NCI-H1436 treated with DMSO at 0.1 percent for 48 hours (cell line): ENCODE measurements at regions not wholly inside any gene's neighbourhood (a gene's known extent, or its start where the extent isn't known, plus 50 kb on each side); places are given as distances from the start of the nearest gene placed in this dataset.

ENCODE experiments used
- DNase-seq: peaks from one replicate; lab custom pipeline; 2025; lab: John Stamatoyannopoulos, UW

- DNase-seq = no peak
Measured at GRCh38 chr5:30734118-30734517, 459.4 kb upstream of the CDH6 start.

DNA sequence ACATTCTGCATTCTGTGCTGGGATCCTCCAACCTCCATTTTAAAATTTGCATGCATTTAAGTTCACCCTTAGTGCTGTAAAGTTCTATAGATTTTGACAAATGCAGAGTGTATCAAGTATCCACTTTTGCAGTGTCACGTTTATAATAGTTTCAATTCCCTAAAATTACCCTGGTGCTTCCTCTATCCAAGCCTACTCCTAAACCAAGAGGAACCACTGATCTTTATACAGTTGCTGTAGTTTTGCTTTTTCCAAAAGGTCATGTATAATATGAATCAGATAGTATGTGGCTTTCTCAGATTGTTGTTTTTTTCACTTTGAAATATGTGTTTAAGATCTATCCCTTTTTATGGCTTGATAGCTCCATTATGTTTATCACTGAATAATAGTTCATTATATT lies 468.4 kb upstream of the CDH6 start:
- DNase-seq = no peak

DNA sequence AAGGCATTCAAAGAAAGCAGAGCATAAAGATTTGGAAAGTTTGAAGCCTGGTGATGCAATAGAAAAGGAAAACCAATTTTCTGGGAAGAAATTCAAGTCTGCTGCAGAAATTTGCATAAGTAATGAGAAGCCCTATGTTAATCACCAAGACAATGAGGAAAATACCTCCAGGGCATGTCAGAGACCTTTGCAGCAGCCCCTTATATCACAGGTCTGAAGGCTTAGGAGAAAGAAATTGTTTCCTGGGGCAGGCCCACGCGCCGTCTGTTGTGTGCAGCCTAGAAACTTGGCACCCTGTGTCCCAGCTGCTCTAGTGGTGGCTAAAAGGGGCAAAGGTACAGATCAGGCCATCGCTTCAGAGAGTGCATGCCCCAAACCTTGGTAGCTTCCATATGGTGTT lies 495.3 kb upstream of the CDH6 start:
- DNase-seq = no peak

DNA sequence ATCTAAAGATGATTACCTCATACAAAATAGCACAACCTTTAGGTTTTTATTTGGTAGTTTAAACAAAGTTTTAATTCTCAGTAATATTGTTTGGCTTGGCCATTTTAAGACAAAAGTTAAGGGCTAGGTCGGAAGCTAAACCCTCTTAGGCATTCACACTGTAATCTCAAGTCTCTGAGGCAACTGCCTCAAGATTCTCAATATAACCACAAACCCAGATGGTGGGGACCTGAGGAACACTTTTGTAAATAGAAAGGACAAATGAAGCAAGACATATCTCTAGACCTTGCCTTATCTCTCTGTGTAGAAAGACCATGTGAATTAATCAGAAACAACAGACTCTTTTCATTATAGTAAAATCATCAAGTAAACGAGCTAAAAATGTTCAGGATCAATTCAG lies 500.2 kb upstream of the CDH6 start:
- no peak for DNase-seq

DNA sequence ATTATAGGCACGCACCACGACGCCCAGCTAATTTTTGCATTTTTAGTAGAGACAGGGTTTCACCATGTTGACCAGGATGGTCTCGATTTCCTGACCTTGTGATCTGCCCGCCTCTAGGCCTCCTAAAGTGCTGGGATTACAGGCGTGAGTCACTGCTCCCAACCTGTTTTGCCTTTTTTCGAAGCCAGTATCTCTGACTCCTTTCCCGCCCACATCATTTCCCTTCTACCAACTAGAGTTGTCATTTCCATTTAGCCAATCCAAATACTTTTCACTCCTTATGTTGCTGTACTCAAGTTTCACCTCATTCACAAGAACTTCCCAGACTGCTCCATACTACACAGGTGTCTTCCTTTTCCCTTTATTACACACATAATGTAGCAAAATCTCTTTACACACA lies 502.6 kb upstream of the CDH6 start:
- no peak for DNase-seq

GRCh38 chr5:30687461-30687860 lies 506.0 kb upstream of the CDH6 start:
- DNase-seq = no peak

DNA sequence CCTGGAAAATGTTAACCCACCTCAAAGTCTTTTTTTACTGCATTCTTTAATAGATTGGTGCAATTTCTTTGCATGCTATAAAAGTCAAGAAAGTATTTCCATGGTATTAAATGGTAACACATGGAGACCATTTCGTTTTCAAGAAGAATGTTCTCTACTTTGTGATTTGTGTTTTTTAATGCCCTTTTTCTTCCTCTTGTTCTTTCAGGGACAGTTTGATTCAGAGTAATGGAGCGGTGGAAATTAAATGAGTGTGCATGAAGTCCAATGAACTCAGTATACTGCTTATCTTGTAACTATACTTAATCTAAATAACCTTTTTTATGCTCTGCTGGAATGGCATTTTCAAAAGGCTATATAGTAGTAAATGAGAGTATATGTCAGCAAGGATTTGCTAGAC lies 507.0 kb upstream of the CDH6 start:
- DNase-seq = no peak

- DNase-seq = no peak
Measured at GRCh38 chr5:30676223-30676840, 517.2 kb upstream of the CDH6 start.

DNA sequence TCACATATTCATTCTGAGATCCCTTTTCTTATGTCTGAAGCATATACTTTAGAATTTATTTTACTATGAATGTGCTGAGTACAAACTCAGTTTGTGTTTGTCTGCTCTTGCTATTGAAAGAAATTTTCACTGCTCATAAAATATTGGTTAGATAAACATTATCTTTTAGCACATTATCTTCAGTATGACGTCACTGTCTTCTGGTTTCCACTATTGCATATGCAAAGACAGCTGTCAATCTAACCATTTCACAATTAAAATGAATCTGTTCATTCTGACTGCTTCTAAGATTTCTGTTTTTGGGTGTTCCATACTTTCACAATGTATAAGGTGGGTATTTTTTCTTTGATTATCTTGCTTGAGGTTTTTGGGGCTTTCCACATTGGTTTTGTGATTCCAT lies 526.2 kb upstream of the CDH6 start:
- no peak for DNase-seq

GRCh38 chr5:30663536-30663935 lies 530.0 kb upstream of the CDH6 start:
- no peak for DNase-seq

- DNase-seq = no peak
Measured at GRCh38 chr5:30662373-30662772, 531.1 kb upstream of the CDH6 start.

DNA sequence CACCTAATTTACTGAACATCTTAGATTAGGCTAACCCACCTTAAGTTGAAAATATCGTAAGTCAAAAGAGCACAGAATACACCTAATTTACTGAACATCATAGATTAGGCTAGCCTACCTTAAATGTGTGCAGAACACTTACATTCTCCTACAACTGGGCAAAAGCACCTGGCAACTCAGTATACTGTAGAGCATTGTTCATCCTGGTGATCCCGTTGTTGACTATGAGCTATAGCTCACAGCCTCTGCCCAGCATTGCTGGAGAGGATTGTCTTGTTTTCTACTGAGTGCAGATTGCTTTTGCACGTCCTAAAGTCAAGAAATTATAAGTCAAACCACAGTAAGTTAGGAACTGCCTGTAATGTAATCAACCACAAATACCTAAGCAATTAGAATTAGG lies 531.8 kb upstream of the CDH6 start:
- DNase-seq = no peak

DNA sequence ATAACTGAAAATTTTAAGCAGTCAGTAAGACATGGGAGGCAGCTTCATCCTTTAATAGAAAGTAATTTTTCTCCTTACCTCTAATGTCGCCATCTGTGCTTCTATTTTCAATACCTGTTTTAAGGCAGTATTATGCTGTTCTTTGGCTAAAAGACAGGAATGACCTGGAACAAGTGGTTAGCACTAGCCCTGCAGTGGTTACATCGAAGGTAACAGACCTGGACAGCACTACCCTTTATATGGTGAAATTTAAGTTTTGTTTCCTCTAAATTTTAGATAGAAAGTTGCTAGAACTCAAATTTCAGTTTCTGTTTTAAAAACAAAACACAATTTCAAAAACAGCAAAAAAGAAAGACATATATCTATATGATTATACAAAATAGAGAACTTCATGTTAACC lies 534.1 kb upstream of the CDH6 start:
- no peak for DNase-seq

DNA sequence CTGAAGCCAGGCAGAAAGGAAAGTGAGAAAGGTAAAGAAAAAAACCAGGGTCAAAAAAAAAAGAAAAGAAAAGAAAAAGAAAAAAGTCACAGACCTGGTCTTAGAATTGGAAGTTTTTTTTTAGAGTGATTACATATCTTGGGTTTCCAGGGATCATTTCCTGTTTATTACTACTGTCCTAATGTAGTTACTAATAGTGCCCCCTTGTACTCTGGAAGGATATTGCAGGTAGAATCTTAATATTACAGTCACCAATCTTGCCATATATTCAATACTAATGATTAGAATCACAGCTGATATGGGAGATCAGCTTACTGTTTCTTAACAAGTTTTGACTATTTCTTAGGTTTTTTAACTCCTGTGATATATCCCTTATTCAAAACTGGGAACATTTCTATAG lies 543.2 kb upstream of the CDH6 start:
- DNase-seq = no peak

- DNase-seq = no peak
Measured at GRCh38 chr5:30638899-30639298, 554.6 kb upstream of the CDH6 start.

- no peak for DNase-seq
Measured at GRCh38 chr5:30627945-30628344, 565.5 kb upstream of the CDH6 start.

- no peak for DNase-seq
Measured at GRCh38 chr5:30626557-30626956, 566.9 kb upstream of the CDH6 start.

- DNase-seq = no peak
Measured at GRCh38 chr5:30620481-30621085, 572.9 kb upstream of the CDH6 start.

GRCh38 chr5:30608501-30608900 lies 585.0 kb upstream of the CDH6 start:
- no peak for DNase-seq

GRCh38 chr5:30607301-30607894 lies 586.1 kb upstream of the CDH6 start:
- DNase-seq = no peak

- DNase-seq = no peak
Measured at GRCh38 chr5:30605693-30606268, 587.7 kb upstream of the CDH6 start.

GRCh38 chr5:30604648-30605262 lies 588.7 kb upstream of the CDH6 start:
- no peak for DNase-seq

DNA sequence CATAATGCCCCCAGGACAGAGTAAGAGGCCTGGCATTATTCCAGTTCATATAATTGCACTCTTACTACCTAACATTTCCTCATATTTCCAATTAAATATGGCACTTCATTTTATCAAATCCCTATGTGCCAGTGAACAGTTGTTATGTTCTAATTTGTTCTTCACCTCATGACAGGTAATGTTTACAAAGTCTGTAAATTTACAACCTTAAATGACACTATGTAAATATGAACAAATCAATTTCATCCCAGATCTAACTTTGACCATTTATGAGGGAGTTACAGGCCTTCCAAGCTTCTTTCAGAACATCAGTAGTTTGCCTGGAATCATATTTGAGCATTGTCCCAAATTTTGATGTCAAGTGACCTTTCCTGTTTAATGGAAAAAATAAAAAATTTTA lies 592.6 kb upstream of the CDH6 start:
- no peak for DNase-seq
